ENCODE measurements at regions not wholly inside any gene's neighbourhood (a gene's known extent, or its start where the extent isn't known, plus 50 kb on each side); places are given as distances from the start of the nearest gene placed in this dataset.

- TF ChIP-seq ARNTL (CRISPR knock-in tag; IDR thresholded peaks at IDR 0.05; ENCODE audit: borderline replicate concordance, low read depth) (no peak), BACH2 (CRISPR knock-in tag; IDR thresholded peaks at IDR 0.05; ENCODE audit: borderline replicate concordance) (no peak), CSRNP3 (CRISPR knock-in tag; IDR thresholded peaks at IDR 0.05) (no peak), ZNF70 (CRISPR knock-in tag; IDR thresholded peaks at IDR 0.05) (no peak)
Observed at GRCh38 chr4:184932343-184932742, 85.9 kb upstream of the HELT start (continued).

GRCh38 chr4:184933311-184933710 lies 85.0 kb upstream of the HELT start:
- TF ChIP-seq SNAI2 (CRISPR knock-in tag; IDR thresholded peaks at IDR 0.05) (no peak), OSR1 (CRISPR knock-in tag; IDR thresholded peaks at IDR 0.05) (no peak), BACH2 (CRISPR knock-in tag; IDR thresholded peaks at IDR 0.05; ENCODE audit: borderline replicate concordance) (no peak), ISL1 (CRISPR knock-in tag; IDR thresholded peaks at IDR 0.05) (no peak), PPARA (CRISPR knock-in tag; IDR thresholded peaks at IDR 0.05; ENCODE audit: borderline replicate concordance) (no peak), ZFP30 (CRISPR knock-in tag; IDR thresholded peaks at IDR 0.05) (no peak), ESRRG (CRISPR knock-in tag; IDR thresholded peaks at IDR 0.05) (no peak), CSRNP3 (CRISPR knock-in tag; IDR thresholded peaks at IDR 0.05) (no peak), ARNTL (CRISPR knock-in tag; IDR thresholded peaks at IDR 0.05; ENCODE audit: borderline replicate concordance, low read depth) (no peak), ZNF565 (CRISPR knock-in tag; conservative IDR thresholded peaks at IDR 0.05; ENCODE audit: low read depth) (no peak), CSDC2 (CRISPR knock-in tag; IDR thresholded peaks at IDR 0.05) (no peak), TOX (CRISPR knock-in tag; IDR thresholded peaks at IDR 0.05; ENCODE audit: borderline replicate concordance) (no peak), TCF4 (CRISPR knock-in tag; IDR thresholded peaks at IDR 0.05; ENCODE audit: borderline replicate concordance) (no peak), PATZ1 (CRISPR knock-in tag; IDR thresholded peaks at IDR 0.05; ENCODE audit: borderline replicate concordance) (no peak)
- ATAC-seq: no peak

GRCh38 chr4:184934184-184934583 lies 84.1 kb upstream of the HELT start:
- TF ChIP-seq TOX (CRISPR knock-in tag; IDR thresholded peaks at IDR 0.05; ENCODE audit: borderline replicate concordance) (no peak), CREB5 (CRISPR knock-in tag; IDR thresholded peaks at IDR 0.05; ENCODE audit: low read depth) (no peak), BACH2 (CRISPR knock-in tag; IDR thresholded peaks at IDR 0.05; ENCODE audit: borderline replicate concordance) (no peak), ESRRG (CRISPR knock-in tag; IDR thresholded peaks at IDR 0.05) (no peak), CSRNP3 (CRISPR knock-in tag; IDR thresholded peaks at IDR 0.05) (no peak), ZNF8 (CRISPR knock-in tag; IDR thresholded peaks at IDR 0.05) (no peak)
- ATAC-seq: no peak

GRCh38 chr4:184934961-184935360 lies 83.3 kb upstream of the HELT start:
- TF ChIP-seq ZNF565 (CRISPR knock-in tag; conservative IDR thresholded peaks at IDR 0.05; ENCODE audit: low read depth) (no peak), BACH2 (CRISPR knock-in tag; IDR thresholded peaks at IDR 0.05; ENCODE audit: borderline replicate concordance) (no peak), RARB (CRISPR knock-in tag; IDR thresholded peaks at IDR 0.05) (no peak), ZFP30 (CRISPR knock-in tag; IDR thresholded peaks at IDR 0.05) (no peak), ESRRG (CRISPR knock-in tag; IDR thresholded peaks at IDR 0.05) (no peak), ISL1 (CRISPR knock-in tag; IDR thresholded peaks at IDR 0.05) (no peak), TCF4 (CRISPR knock-in tag; IDR thresholded peaks at IDR 0.05; ENCODE audit: borderline replicate concordance) (no peak), ARNTL (CRISPR knock-in tag; IDR thresholded peaks at IDR 0.05; ENCODE audit: borderline replicate concordance, low read depth) (no peak), CREB5 (CRISPR knock-in tag; IDR thresholded peaks at IDR 0.05; ENCODE audit: low read depth) (no peak)
- no peak for ATAC-seq

Measured in SK-N-SH treated with all-trans-retinoic acid at 6 μM for 48 hours (cell line).